ENCODE measurements at regions not wholly inside any gene's neighbourhood (a gene's known extent, or its start where the extent isn't known, plus 50 kb on each side); places are given as distances from the start of the nearest gene placed in this dataset.
A peak's percentile ranks its signal among the peaks of the same experiment; 100 is the strongest.

- no peak for DNase-seq
These were observed 298.7 kb upstream of the ARRDC4 start for GRCh38 chr15:97661796-97662195.

- DNase-seq: no peak
These were observed 287.9 kb upstream of the ARRDC4 start for GRCh38 chr15:97672586-97672985.

GRCh38 chr15:97678656-97679055 is 281.8 kb upstream of the ARRDC4 start:
- no peak for DNase-seq

GRCh38 chr15:97679106-97679688 is 281.3 kb upstream of the ARRDC4 start:
- no peak for DNase-seq

GRCh38 chr15:97680606-97681220 is 279.8 kb upstream of the ARRDC4 start:
- no peak for DNase-seq

GRCh38 chr15:97683831-97684230 is 276.7 kb upstream of the ARRDC4 start:
- DNase-seq: no peak

- peak; percentile 43 for DNase-seq
These were observed 276.3 kb upstream of the ARRDC4 start for GRCh38 chr15:97684249-97684648.

GRCh38 chr15:97686324-97686723 is 274.2 kb upstream of the ARRDC4 start:
- no peak for DNase-seq

- DNase-seq: no peak
These were observed 272.8 kb upstream of the ARRDC4 start for GRCh38 chr15:97687654-97688053.

- no peak for DNase-seq
These were observed 272.3 kb upstream of the ARRDC4 start for GRCh38 chr15:97688177-97688576.

- DNase-seq: no peak
These were observed 271.6 kb upstream of the ARRDC4 start for GRCh38 chr15:97688886-97689285.

GRCh38 chr15:97691078-97691477 is 269.4 kb upstream of the ARRDC4 start:
- no peak for DNase-seq

- DNase-seq: no peak
These were observed 268.7 kb upstream of the ARRDC4 start for GRCh38 chr15:97691799-97692198.

- no peak for DNase-seq
These were observed 268.0 kb upstream of the ARRDC4 start for GRCh38 chr15:97692301-97693015.

GRCh38 chr15:97694456-97694855 is 266.0 kb upstream of the ARRDC4 start:
- no peak for DNase-seq

- DNase-seq: no peak
These were observed 257.1 kb upstream of the ARRDC4 start for GRCh38 chr15:97703400-97703799.

- no peak for DNase-seq
These were observed 254.4 kb upstream of the ARRDC4 start for GRCh38 chr15:97706059-97706458.

- no peak for DNase-seq
These were observed 252.3 kb upstream of the ARRDC4 start for GRCh38 chr15:97708252-97708651.

- no peak for DNase-seq
These were observed 248.0 kb upstream of the ARRDC4 start for GRCh38 chr15:97712530-97712929.

- no peak for DNase-seq
These were observed 242.7 kb upstream of the ARRDC4 start for GRCh38 chr15:97717806-97718205.

- no peak for DNase-seq
These were observed 242.0 kb upstream of the ARRDC4 start for GRCh38 chr15:97718509-97718908.

- DNase-seq: no peak
These were observed 231.7 kb upstream of the ARRDC4 start for GRCh38 chr15:97728791-97729190.

GRCh38 chr15:97729270-97729669 is 231.2 kb upstream of the ARRDC4 start:
- no peak for DNase-seq

- DNase-seq: no peak
These were observed 230.2 kb upstream of the ARRDC4 start for GRCh38 chr15:97730315-97730714.

GRCh38 chr15:97731859-97732258 is 228.6 kb upstream of the ARRDC4 start:
- no peak for DNase-seq
